A204.1 (cell line): ENCODE measurements at regions not wholly inside any gene's neighbourhood (a gene's known extent, or its start where the extent isn't known, plus 50 kb on each side); places are given as distances from the start of the nearest gene placed in this dataset.
"Not testable (repeated sequence)": the region's sequence is repeated elsewhere in the genome, so short reads cannot be mapped to it uniquely, and the experiment has no call there.

Experiments
- FAIRE-seq: peaks from 2 replicates; lab custom pipeline; 2012; peaks lifted over from hg19 to GRCh38; lab: Jason Lieb, UNC

- FAIRE-seq, result no peak
Measured at GRCh38 chr1:166307261-166308188, 140.7 kb upstream of the FAM78B start.

- not testable (repeated sequence) for FAIRE-seq
Measured at GRCh38 chr1:166316306-166316705, 149.5 kb upstream of the FAM78B start.

- no peak for FAIRE-seq
Measured at GRCh38 chr1:166322470-166322869, 155.7 kb upstream of the FAM78B start.

GRCh38 chr1:166327886-166328285, 161.1 kb upstream of the FAM78B start:
- no peak for FAIRE-seq

- no peak for FAIRE-seq
Measured at GRCh38 chr1:166328956-166329355, 162.2 kb upstream of the FAM78B start.

DNA sequence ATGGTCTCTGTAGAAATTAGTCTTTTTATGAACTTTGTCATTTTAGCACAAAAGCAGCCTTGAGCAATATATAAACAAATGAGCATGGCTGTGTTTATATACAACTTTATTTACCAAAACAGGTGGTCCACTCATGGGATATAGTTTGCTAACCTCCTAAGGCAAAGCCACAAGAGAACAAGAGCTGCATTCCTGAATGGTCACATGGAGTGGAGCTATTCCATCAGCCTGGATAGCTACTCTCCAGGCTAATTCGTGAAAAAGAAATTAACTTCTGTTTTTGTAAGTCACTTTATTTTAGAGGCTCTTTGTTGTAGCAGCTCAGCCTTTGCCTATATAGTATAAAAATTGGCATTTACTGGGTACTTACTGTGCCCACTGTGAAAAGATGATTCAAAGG, 163.3 kb upstream of the FAM78B start:
- FAIRE-seq, result no peak

- FAIRE-seq, result no peak
Measured at GRCh38 chr1:166338105-166338504, 171.3 kb upstream of the FAM78B start.

- FAIRE-seq, result no peak
Measured at GRCh38 chr1:166340709-166341108, 173.9 kb upstream of the FAM78B start.

- no peak for FAIRE-seq
Measured at GRCh38 chr1:166343276-166343675, 176.5 kb upstream of the FAM78B start.

DNA sequence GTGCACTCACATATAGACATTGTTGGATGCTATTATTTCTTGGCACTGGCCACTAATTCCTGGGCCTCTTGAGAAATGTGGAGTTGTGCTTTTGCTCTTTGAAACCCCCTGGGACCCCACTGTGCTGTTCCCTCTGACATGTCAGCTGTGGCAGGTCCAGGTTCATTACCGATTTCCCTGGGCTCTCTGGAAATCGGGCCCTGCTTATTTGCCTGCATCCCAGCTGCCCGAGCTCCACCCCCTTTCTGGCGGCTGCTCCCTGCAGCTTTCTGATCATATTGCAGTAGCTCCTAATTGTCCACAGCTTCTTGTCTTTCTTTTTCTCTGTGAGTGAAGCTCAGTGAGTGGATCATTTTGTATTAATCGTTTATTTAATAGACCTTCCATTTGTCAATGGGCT, 183.7 kb upstream of the FAM78B start:
- FAIRE-seq, result no peak

GRCh38 chr1:166351676-166352075, 184.9 kb upstream of the FAM78B start:
- no peak for FAIRE-seq

- no peak for FAIRE-seq
Measured at GRCh38 chr1:166353213-166353612, 186.4 kb upstream of the FAM78B start.

- no peak for FAIRE-seq
Measured at GRCh38 chr1:166354406-166354805, 187.6 kb upstream of the FAM78B start.

- no peak for FAIRE-seq
Measured at GRCh38 chr1:166365081-166365480, 198.3 kb upstream of the FAM78B start.

DNA sequence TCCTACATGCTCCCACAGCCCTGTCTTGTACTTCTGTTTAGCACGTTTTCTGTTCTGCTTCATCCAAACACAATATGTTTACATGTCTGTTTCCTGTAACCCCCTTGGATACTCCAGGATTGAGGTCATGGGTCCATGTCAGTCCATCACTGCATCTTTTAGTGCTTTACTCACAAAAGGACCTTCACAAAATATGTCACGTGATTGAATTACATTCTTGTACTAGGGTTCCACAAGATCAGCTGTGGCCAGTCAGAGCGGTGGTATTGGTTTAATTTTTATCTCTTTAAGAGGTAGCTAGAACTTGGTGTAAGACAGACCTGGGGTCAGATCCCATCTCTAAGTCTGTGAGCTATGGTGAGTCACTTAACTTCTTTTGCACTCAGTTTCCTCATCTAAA, 201.2 kb upstream of the FAM78B start:
- FAIRE-seq, result no peak

GRCh38 chr1:166377896-166378295, 211.1 kb upstream of the FAM78B start:
- no peak for FAIRE-seq

GRCh38 chr1:166378805-166379204, 212.0 kb upstream of the FAM78B start:
- FAIRE-seq, result no peak

- FAIRE-seq, result no peak
Measured at GRCh38 chr1:166379447-166379846, 212.6 kb upstream of the FAM78B start.

- FAIRE-seq, result no peak
Measured at GRCh38 chr1:166383137-166383536, 216.3 kb upstream of the FAM78B start.

- no peak for FAIRE-seq
Measured at GRCh38 chr1:166383635-166384346, 217.0 kb upstream of the FAM78B start.

- FAIRE-seq, result no peak
Measured at GRCh38 chr1:166384948-166385347, 218.1 kb upstream of the FAM78B start.

GRCh38 chr1:166390366-166391033, 223.7 kb upstream of the FAM78B start:
- FAIRE-seq, result no peak
